ENCODE measurements at regions not wholly inside any gene's neighbourhood (a gene's known extent, or its start where the extent isn't known, plus 50 kb on each side); places are given as distances from the start of the nearest gene placed in this dataset.
"Not testable (repeated sequence)": the region's sequence is repeated elsewhere in the genome, so short reads cannot be mapped to it uniquely, and the experiment has no call there.

DNA sequence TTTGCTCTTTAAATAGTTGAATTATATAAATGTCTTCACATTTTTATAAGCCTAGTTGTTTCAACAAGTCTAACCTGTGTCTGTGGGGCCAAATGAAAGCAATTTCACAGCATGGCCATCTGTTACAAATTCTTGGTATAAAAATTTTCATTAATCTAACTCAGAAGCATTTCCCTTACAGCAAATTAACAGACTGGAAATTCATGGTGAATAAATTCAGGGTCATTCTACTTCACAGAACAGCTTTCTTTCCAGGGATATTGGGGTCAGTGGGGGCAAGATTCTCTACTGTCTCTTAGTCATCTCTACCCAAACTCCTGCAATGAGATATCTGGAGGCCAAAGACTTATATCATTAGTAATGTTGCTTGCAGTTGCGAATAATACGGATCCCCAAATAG lies 352.1 kb downstream of the MMUT start:
- Histone ChIP-seq H2BK12ac (ENCODE audit: insufficient read length, low read depth, low read length) (no peak overlapping the region), H2AFZ (ENCODE audit: low read length) (no peak overlapping the region), H2BK5ac (ENCODE audit: insufficient read length, low read length) (no peak overlapping the region), H3K18ac (ENCODE audit: insufficient read length, low read depth, low read length) (no peak overlapping the region), H3K4ac (ENCODE audit: low read depth, low read length) (no peak overlapping the region), H3K27me3 (ENCODE audit: insufficient read depth, low read length) (no peaks in the 10 kb centered on the region), H3K23me2 (ENCODE audit: insufficient read length, low read depth, low read length, poor library complexity, severe bottlenecking) (no peaks in the 10 kb centered on the region), H2BK120ac (ENCODE audit: low read depth, low read length, poor library complexity, severe bottlenecking) (no peak overlapping the region), H3K79me2 (ENCODE audit: insufficient read depth, low read length) (no peaks in the 10 kb centered on the region), H3K14ac (ENCODE audit: insufficient read depth, low read length) (no peak overlapping the region), H2BK20ac (ENCODE audit: low read depth, low read length, poor library complexity, severe bottlenecking) (no peak overlapping the region), H3K79me1 (ENCODE audit: insufficient read depth, low read depth, low read length, poor library complexity, severe bottlenecking) (no peaks in the 10 kb centered on the region), H4K5ac (ENCODE audit: insufficient read length, low read depth, low read length) (no peak overlapping the region), H3K9me3 (ENCODE audit: control insufficient read depth, low read depth, low read length) (no peaks in the 10 kb centered on the region), H4K91ac (ENCODE audit: insufficient read length, low read depth, low read length) (no peak overlapping the region), H2AK5ac (ENCODE audit: insufficient read length, low read length) (no peak overlapping the region), H3K4me1 (ENCODE audit: insufficient read depth, low read length) (no peaks in the 10 kb centered on the region), H3K4me2 (ENCODE audit: insufficient read depth, insufficient read length, low read length) (no peak overlapping the region), H3K56ac (ENCODE audit: insufficient read length, low read depth, low read length) (no peak overlapping the region), H3T11ph (ENCODE audit: low read length) (no peak overlapping the region), H3K9ac (ENCODE audit: extremely low read depth, insufficient read length, low read length) (no peak overlapping the region), H3K23ac (ENCODE audit: insufficient read length, low read depth, low read length) (no peak overlapping the region), H4K20me1 (ENCODE audit: control insufficient read depth, insufficient read depth, insufficient read length) (no peaks in the 10 kb centered on the region), H2BK15ac (ENCODE audit: low read depth, low read length) (no peak overlapping the region), H4K8ac (replicated peaks; ENCODE audit: insufficient read length, low read depth, low read length) (no peak overlapping the region), H3K27ac (ENCODE audit: insufficient read length, low read depth, low read length) (no peak overlapping the region)
- no CpG with 5 or more reads among the region's 2 CpGs for WGBS (ENCODE audit: extremely low coverage, insufficient read length, low lambda C conversion rate)
- no peak overlapping the region for H3K27ac Mint-ChIP-seq
- no peak for DNase-seq
- peaks cover 2 to 3% of the 10 kb centered on the region in 2 experiments; a peak in 1 of 4 replicates for H3K4me1 Mint-ChIP-seq
- H3K4me3 Mint-ChIP-seq: no peak overlapping the region
- no peaks in the 10 kb centered on the region; a peak in 1 of 7 replicates for H3K36me3 Mint-ChIP-seq (ENCODE audit: insufficient read depth in 1 of 3, low read depth in 3 of 3)
- no peaks in the 10 kb centered on the region; a peak in 1 of 5 replicates for H3K9me3 Mint-ChIP-seq
- no peaks in the 10 kb centered on the region for H3K27me3 Mint-ChIP-seq (ENCODE audit: low read depth)
- TF ChIP-seq, protein P1, sequence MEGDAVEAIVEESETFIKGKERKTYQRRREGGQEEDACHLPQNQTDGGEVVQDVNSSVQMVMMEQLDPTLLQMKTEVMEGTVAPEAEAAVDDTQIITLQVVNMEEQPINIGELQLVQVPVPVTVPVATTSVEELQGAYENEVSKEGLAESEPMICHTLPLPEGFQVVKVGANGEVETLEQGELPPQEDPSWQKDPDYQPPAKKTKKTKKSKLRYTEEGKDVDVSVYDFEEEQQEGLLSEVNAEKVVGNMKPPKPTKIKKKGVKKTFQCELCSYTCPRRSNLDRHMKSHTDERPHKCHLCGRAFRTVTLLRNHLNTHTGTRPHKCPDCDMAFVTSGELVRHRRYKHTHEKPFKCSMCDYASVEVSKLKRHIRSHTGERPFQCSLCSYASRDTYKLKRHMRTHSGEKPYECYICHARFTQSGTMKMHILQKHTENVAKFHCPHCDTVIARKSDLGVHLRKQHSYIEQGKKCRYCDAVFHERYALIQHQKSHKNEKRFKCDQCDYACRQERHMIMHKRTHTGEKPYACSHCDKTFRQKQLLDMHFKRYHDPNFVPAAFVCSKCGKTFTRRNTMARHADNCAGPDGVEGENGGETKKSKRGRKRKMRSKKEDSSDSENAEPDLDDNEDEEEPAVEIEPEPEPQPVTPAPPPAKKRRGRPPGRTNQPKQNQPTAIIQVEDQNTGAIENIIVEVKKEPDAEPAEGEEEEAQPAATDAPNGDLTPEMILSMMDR (conservative IDR thresholded peaks at IDR 0.05): no peak

DNA sequence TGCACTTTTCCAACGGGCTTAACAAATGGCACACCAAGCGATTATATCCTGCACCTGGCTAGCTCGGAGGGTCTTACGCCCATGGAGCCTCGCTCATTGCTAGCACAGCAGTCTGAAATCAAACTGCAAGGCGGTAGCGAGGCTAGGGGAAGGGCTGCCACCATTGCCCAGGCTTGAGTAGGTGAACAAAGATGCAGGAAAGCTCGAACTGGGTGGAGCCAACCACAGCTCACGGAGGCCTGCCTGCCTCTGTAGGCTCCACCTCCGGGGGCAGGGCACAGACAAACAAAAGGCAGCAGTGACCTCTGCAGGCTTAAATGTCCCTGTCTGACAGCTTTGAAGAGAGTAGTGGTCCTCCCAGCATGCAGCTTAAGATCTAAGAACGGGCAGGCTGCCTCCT lies 365.4 kb downstream of the MMUT start:
- no CpG with 5 or more reads among the region's 11 CpGs for WGBS (ENCODE audit: extremely low coverage, insufficient read length, low lambda C conversion rate)
- not testable (repeated sequence) for H3K27me3 ChIP-seq (ENCODE audit: insufficient read depth, low read length); H2BK20ac ChIP-seq (ENCODE audit: low read depth, low read length, poor library complexity, severe bottlenecking); H3K4ac ChIP-seq (ENCODE audit: low read depth, low read length); H3K23ac ChIP-seq (ENCODE audit: insufficient read length, low read depth, low read length); H3K27me3 Mint-ChIP-seq (ENCODE audit: low read depth); H2BK15ac ChIP-seq (ENCODE audit: low read depth, low read length); H4K91ac ChIP-seq (ENCODE audit: insufficient read length, low read depth, low read length); H3K4me1 Mint-ChIP-seq; H2AK5ac ChIP-seq (ENCODE audit: insufficient read length, low read length); H3K4me3 Mint-ChIP-seq; H3K56ac ChIP-seq (ENCODE audit: insufficient read length, low read depth, low read length); H2BK120ac ChIP-seq (ENCODE audit: low read depth, low read length, poor library complexity, severe bottlenecking); H3K9ac ChIP-seq (ENCODE audit: extremely low read depth, insufficient read length, low read length); H3K18ac ChIP-seq (ENCODE audit: insufficient read length, low read depth, low read length); H3K4me1 ChIP-seq (ENCODE audit: insufficient read depth, low read length); H3K27ac Mint-ChIP-seq; H3K79me2 ChIP-seq (ENCODE audit: insufficient read depth, low read length); H4K8ac ChIP-seq (replicated peaks; ENCODE audit: insufficient read length, low read depth, low read length); H2BK12ac ChIP-seq (ENCODE audit: insufficient read length, low read depth, low read length); H3K79me1 ChIP-seq (ENCODE audit: insufficient read depth, low read depth, low read length, poor library complexity, severe bottlenecking); H4K20me1 ChIP-seq (ENCODE audit: control insufficient read depth, insufficient read depth, insufficient read length); H3K4me2 ChIP-seq (ENCODE audit: insufficient read depth, insufficient read length, low read length); H2AFZ ChIP-seq (ENCODE audit: low read length); H3K14ac ChIP-seq (ENCODE audit: insufficient read depth, low read length); H3K23me2 ChIP-seq (ENCODE audit: insufficient read length, low read depth, low read length, poor library complexity, severe bottlenecking); H2BK5ac ChIP-seq (ENCODE audit: insufficient read length, low read length); H4K5ac ChIP-seq (ENCODE audit: insufficient read length, low read depth, low read length); H3T11ph ChIP-seq (ENCODE audit: low read length); DNase-seq; H3K9me3 ChIP-seq (ENCODE audit: control insufficient read depth, low read depth, low read length); H3K27ac ChIP-seq (ENCODE audit: insufficient read length, low read depth, low read length)
- Mint-ChIP-seq H3K9me3 (peaks cover 36 to 39% of the 10 kb centered on the region in 2 experiments), H3K36me3 (ENCODE audit: insufficient read depth in 1 of 3, low read depth in 3 of 3) (peaks cover 19 to 34% (median 19%) of the 10 kb centered on the region in 3 experiments)

Measured in H9 (cell line).